IMR-90 (cell line): ENCODE measurements at regions not wholly inside any gene's neighbourhood (a gene's known extent, or its start where the extent isn't known, plus 50 kb on each side); places are given as distances from the start of the nearest gene placed in this dataset.
A peak's percentile ranks its signal among the peaks of the same experiment; 100 is the strongest.

Experiments
- ATAC-seq: fragments of 200-7000 bp; cut with Tn5 transposase; 2 replicates; pipeline ENCODE4 v1.9.1; 2020; ENCODE audit warnings: low read depth, mild to moderate bottlenecking, moderate library complexity
- BruUV-seq: library from RNA; stranded (reverse); fragments of 400-500 nt; replicated peaks from 2 replicates; lab custom pipeline; 2021; lab: Mats Ljungman, UMichigan
- CTCF ChIA-PET: fragments of 300-600 bp; formaldehyde crosslinking; extraction: SDS; loops from one replicate; lab custom pipeline; 2021; ENCODE audit warnings: antibody characterized with exemption; lab: Yijun Ruan, JAX
- POLR2A ChIA-PET: fragments of 300-600 bp; sonication (Branson Sonifier 250); formaldehyde crosslinking; loops from one replicate; lab custom pipeline; 2022; ENCODE audit warnings: antibody characterized with exemption; ENCODE audit not compliant: unreplicated experiment; lab: Charles Lee
- DNase-seq: peaks from one replicate; pipeline ENCODE4 v3.0.0; 2013
- H2AFZ ChIP-seq: replicated peaks from 2 replicates; pipeline ENCODE3; 2013; ENCODE audit warnings: low read length, mild to moderate bottlenecking; ENCODE audit not compliant: poor library complexity
- H2AK5ac ChIP-seq: 2 replicates; pipeline ENCODE4 v1.6.1; 2013; ENCODE audit warnings: low read depth, low read length, inconsistent platforms
- H2AK9ac ChIP-seq: replicated peaks from 2 replicates; pipeline ENCODE3; 2013; ENCODE audit warnings: mild to moderate bottlenecking, low read depth, low read length, moderate library complexity; ENCODE audit not compliant: poor library complexity
- H2BK120ac ChIP-seq: 2 replicates; pipeline ENCODE4 v1.6.1; 2013; ENCODE audit warnings: low read depth, low read length, inconsistent platforms
- H2BK15ac ChIP-seq: 3 replicates; pipeline ENCODE4 v1.6.1; 2013; ENCODE audit warnings: low read depth, low read length, inconsistent platforms
- H2BK20ac ChIP-seq: 2 replicates; pipeline ENCODE4 v1.6.1; 2013; ENCODE audit warnings: low read depth, mild to moderate bottlenecking, inconsistent platforms, low read length, moderate library complexity
- H2BK5ac ChIP-seq: 2 replicates; pipeline ENCODE4 v1.6.1; 2013; ENCODE audit warnings: mild to moderate bottlenecking, low read depth, low read length, inconsistent platforms; ENCODE audit not compliant: poor library complexity, severe bottlenecking
- H3K14ac ChIP-seq: replicated peaks from 2 replicates; pipeline ENCODE4 v1.6.1; 2013; ENCODE audit warnings: low read depth, low read length, inconsistent platforms
- H3K18ac ChIP-seq: 2 replicates; pipeline ENCODE4 v1.6.1; 2013; ENCODE audit warnings: low read depth, low read length, control low read depth
- H3K23ac ChIP-seq: 2 replicates; pipeline ENCODE4 v1.6.1; 2013; ENCODE audit warnings: low read depth, low read length, inconsistent platforms
- H3K27ac ChIP-seq: 2 replicates; pipeline ENCODE4 v1.5.1; 2013; ENCODE audit warnings: mild to moderate bottlenecking, control low read depth, low read length; ENCODE audit not compliant: insufficient read depth
- H3K27me3 ChIP-seq: 2 replicates; pipeline ENCODE4 v1.6.1; 2013; ENCODE audit warnings: low read length; ENCODE audit not compliant: control insufficient read depth, insufficient read depth
- H3K36me3 ChIP-seq: 2 replicates; pipeline ENCODE4 v1.6.1; 2013; ENCODE audit warnings: low read length, mixed read lengths; ENCODE audit not compliant: control insufficient read depth, insufficient read depth
- H3K4ac ChIP-seq: 2 replicates; pipeline ENCODE4 v1.6.1; 2013; ENCODE audit warnings: low read depth, low read length, inconsistent platforms
- H3K4me1 ChIP-seq: 2 replicates; pipeline ENCODE4 v1.6.1; 2013; ENCODE audit warnings: low read length, mixed read lengths; ENCODE audit not compliant: control insufficient read depth, insufficient read depth
- H3K4me2 ChIP-seq: 2 replicates; pipeline ENCODE4 v1.6.1; 2013; ENCODE audit warnings: low read depth, mild to moderate bottlenecking, control low read depth, low read length, moderate library complexity
- H3K4me3 ChIP-seq: 2 replicates; pipeline ENCODE4 v1.5.1; 2013; ENCODE audit warnings: low read depth, mild to moderate bottlenecking, control low read depth, low read length, moderate library complexity; ENCODE audit not compliant: insufficient read depth
- H3K56ac ChIP-seq: 2 replicates; pipeline ENCODE4 v1.6.1; 2013; ENCODE audit warnings: low read length, inconsistent platforms; ENCODE audit not compliant: insufficient read depth; ENCODE audit errors: extremely low read depth
- H3K79me1 ChIP-seq, 2 experiments: 2 replicates each; pipeline ENCODE4 v1.6.1; 2013; ENCODE audit warnings: low read length in 2 of 2, inconsistent platforms in 1 of 2, low read depth in 1 of 2
- H3K9ac ChIP-seq: 2 replicates; pipeline ENCODE4 v1.6.1; 2013; ENCODE audit warnings: low read depth, low read length, control low read depth
- H3K9me1 ChIP-seq: 2 replicates; pipeline ENCODE4 v1.6.1; 2013; ENCODE audit warnings: low read length, inconsistent platforms; ENCODE audit not compliant: insufficient read depth
- H3K9me3 ChIP-seq: 2 replicates; pipeline ENCODE4 v1.6.1; 2013; ENCODE audit warnings: low read length; ENCODE audit not compliant: control insufficient read depth, insufficient read depth
- H4K20me1 ChIP-seq: 2 replicates; pipeline ENCODE4 v1.6.1; 2013; ENCODE audit warnings: low read length, inconsistent platforms; ENCODE audit not compliant: insufficient read depth
- H4K5ac ChIP-seq: 2 replicates; pipeline ENCODE4 v1.6.1; 2013; ENCODE audit warnings: mild to moderate bottlenecking, low read depth, low read length, control low read depth
- H4K8ac ChIP-seq, 2 experiments: 2 replicates each; pipeline ENCODE4 v1.6.1; 2013; ENCODE audit warnings: low read depth in 2 of 2, low read length in 2 of 2, control low read depth in 1 of 2, inconsistent platforms in 1 of 2
- H4K91ac ChIP-seq: 2 replicates; pipeline ENCODE4 v1.6.1; 2013; ENCODE audit warnings: low read depth, low read length, inconsistent platforms; ENCODE audit not compliant: insufficient read depth
- BHLHE40 ChIP-seq: fragments of 150-350 bp; IDR thresholded peaks from 2 replicates; pipeline ENCODE4 v1.6.1; 2016; ENCODE audit warnings: mild to moderate bottlenecking, low read depth, low read length
- CEBPB ChIP-seq: IDR thresholded peaks from 2 replicates; pipeline ENCODE4 v1.6.1; 2012; ENCODE audit warnings: low read depth, low read length, improper control_type of control experiment
- MAFK ChIP-seq: IDR thresholded peaks from 2 replicates; pipeline ENCODE4 v1.6.1; 2012; ENCODE audit warnings: low read depth, low read length, improper control_type of control experiment
- MXI1 ChIP-seq: IDR thresholded peaks from 2 replicates; pipeline ENCODE4 v1.6.1; 2012; ENCODE audit warnings: low read depth, mild to moderate bottlenecking, low read length, moderate library complexity, borderline replicate concordance
- NFE2L2 ChIP-seq: fragments of 150-350 bp; IDR thresholded peaks from 2 replicates; pipeline ENCODE4 v1.6.1; 2016; ENCODE audit warnings: low read depth, mild to moderate bottlenecking, low read length
- RFX5 ChIP-seq: IDR thresholded peaks from 2 replicates; pipeline ENCODE4 v1.8.0; 2012; ENCODE audit warnings: low read depth, mild to moderate bottlenecking, low read length, moderate library complexity
- SMC3 ChIP-seq: fragments of 150-350 bp; IDR thresholded peaks from 2 replicates; pipeline ENCODE4 v1.6.1; 2016; ENCODE audit warnings: low read depth, mild to moderate bottlenecking, antibody characterized with exemption, low read length, moderate library complexity
- WGBS, 2 experiments: methylation state at CpG; one replicate each; pipeline versions ENCODE4 v1.1.5 to v1.1.7; 2013; ENCODE audit warnings: missing lambda C conversion rate in 2 of 2; ENCODE audit not compliant: insufficient read length in 1 of 2; ENCODE audit errors: extremely low coverage in 2 of 2; 5-methylcytosine and 5-hydroxymethylcytosine counted together
- dilution Hi-C: fragments of 300-500 bp; cut with HindIII; formaldehyde crosslinking; loops from one replicate; pipeline ENCODE4 v1.14.3; 2018; ENCODE audit warnings: low sequenced_read_pairs; ENCODE audit not compliant: unreplicated experiment
- in situ Hi-C: fragments of 300-500 bp; cut with MboI; formaldehyde crosslinking; loops from 3 replicates; pipeline ENCODE4 v1.14.3; 2019; ENCODE audit warnings: low sequenced_read_pairs, inconsistent platforms, mixed read lengths
- intact Hi-C: fragments of 100-400 bp; cut with micrococcal nuclease; formaldehyde crosslinking; loops from 2 replicates; pipeline ENCODE4 v1.10.0; 2022
- TF ChIP-seq, protein P1 (sequence below): conservative IDR thresholded peaks from 2 replicates; pipeline ENCODE4 v1.5.1; 2012; ENCODE audit warnings: mild to moderate bottlenecking, low read depth, low read length, improper control_type of control experiment

DNA sequence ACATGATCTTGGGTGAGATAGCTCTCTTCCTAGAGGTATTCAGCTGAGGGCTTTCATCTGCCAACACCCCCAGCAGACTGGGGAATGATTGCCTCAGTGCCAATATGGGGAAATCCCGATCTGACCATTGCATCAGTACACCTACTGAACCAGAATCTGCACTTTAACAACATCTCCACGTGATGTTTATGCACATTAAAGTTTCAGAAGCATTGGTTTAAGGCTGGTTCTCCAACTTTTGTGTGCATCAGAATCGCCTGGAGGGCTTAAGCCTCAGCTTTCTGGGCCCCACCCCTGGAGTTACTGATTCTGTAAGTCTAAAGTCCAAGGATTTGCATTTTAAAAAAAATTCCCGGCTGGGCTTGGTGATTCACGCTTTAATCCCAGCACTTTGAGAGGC lies 123.6 kb upstream of the MED13 start:
- Histone ChIP-seq H4K91ac (no peak overlapping the region), H3K36me3 (no peaks in the 10 kb centered on the region), H4K20me1 (no peaks in the 10 kb centered on the region), H3K79me1 (no peaks in the 10 kb centered on the region), H3K9me3 (no peaks in the 10 kb centered on the region), H2AK5ac (no peak overlapping the region), H2BK20ac (no peak overlapping the region), H3K27me3 (peaks cover 4% of the 10 kb centered on the region), H3K4me1 (no peaks in the 10 kb centered on the region), H2AFZ (no peak overlapping the region), H3K18ac (no peak overlapping the region), H3K9ac (no peak overlapping the region), H2AK9ac (no peak overlapping the region), H2BK5ac (no peak overlapping the region), H3K9me1 (no peaks in the 10 kb centered on the region), H3K4me2 (no peak overlapping the region), H3K4me3 (no peak overlapping the region), H3K4ac (no peak overlapping the region), H3K23ac (no peak overlapping the region), H2BK15ac (no peak overlapping the region), H4K8ac (no peak overlapping the region), H3K14ac (no peak overlapping the region), H4K5ac (no peak overlapping the region), H2BK120ac (no peak overlapping the region), H3K56ac (no peak overlapping the region), H3K27ac (no peak overlapping the region)
- in situ Hi-C loops (no loop called here), dilution Hi-C loops (no loop called here), intact Hi-C loops (no loop called here)
- ATAC-seq (no peak), DNase-seq (peak; percentile 5)
- 41% methylated on average over 2 of the region's 5 CpGs; no CpG with 5 or more reads in 1 of the 2 experiments for WGBS, 2 experiments
- no TSS peak for BruUV-seq
- TF ChIP-seq MAFK = no peak
- TF ChIP-seq RFX5 = no peak
- TF ChIP-seq, protein P1, sequence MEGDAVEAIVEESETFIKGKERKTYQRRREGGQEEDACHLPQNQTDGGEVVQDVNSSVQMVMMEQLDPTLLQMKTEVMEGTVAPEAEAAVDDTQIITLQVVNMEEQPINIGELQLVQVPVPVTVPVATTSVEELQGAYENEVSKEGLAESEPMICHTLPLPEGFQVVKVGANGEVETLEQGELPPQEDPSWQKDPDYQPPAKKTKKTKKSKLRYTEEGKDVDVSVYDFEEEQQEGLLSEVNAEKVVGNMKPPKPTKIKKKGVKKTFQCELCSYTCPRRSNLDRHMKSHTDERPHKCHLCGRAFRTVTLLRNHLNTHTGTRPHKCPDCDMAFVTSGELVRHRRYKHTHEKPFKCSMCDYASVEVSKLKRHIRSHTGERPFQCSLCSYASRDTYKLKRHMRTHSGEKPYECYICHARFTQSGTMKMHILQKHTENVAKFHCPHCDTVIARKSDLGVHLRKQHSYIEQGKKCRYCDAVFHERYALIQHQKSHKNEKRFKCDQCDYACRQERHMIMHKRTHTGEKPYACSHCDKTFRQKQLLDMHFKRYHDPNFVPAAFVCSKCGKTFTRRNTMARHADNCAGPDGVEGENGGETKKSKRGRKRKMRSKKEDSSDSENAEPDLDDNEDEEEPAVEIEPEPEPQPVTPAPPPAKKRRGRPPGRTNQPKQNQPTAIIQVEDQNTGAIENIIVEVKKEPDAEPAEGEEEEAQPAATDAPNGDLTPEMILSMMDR = no peak
- TF ChIP-seq CEBPB = no peak
- TF ChIP-seq BHLHE40 = no peak
- no peak for TF ChIP-seq MXI1
- no peak for TF ChIP-seq NFE2L2
- TF ChIP-seq SMC3 = no peak
- ChIA-PET CTCF (no interaction called here), POLR2A (no interaction called here)
